IMR-90 (cell line): ENCODE measurements at regions not wholly inside any gene's neighbourhood (a gene's known extent, or its start where the extent isn't known, plus 50 kb on each side); places are given as distances from the start of the nearest gene placed in this dataset.

Source experiments
- ATAC-seq: fragments of 200-7000 bp; cut with Tn5 transposase; 2 replicates; pipeline ENCODE4 v1.9.1; 2020; ENCODE audit warnings: low read depth, mild to moderate bottlenecking, moderate library complexity
- BruUV-seq: library from RNA; stranded (reverse); fragments of 400-500 nt; replicated peaks from 2 replicates; lab custom pipeline; 2021; lab: Mats Ljungman, UMichigan
- CTCF ChIA-PET: fragments of 300-600 bp; formaldehyde crosslinking; extraction: SDS; loops from one replicate; lab custom pipeline; 2021; ENCODE audit warnings: antibody characterized with exemption; lab: Yijun Ruan, JAX
- POLR2A ChIA-PET: fragments of 300-600 bp; sonication (Branson Sonifier 250); formaldehyde crosslinking; loops from one replicate; lab custom pipeline; 2022; ENCODE audit warnings: antibody characterized with exemption; ENCODE audit not compliant: unreplicated experiment; lab: Charles Lee
- DNase-seq: peaks from one replicate; pipeline ENCODE4 v3.0.0; 2013
- H2AFZ ChIP-seq: replicated peaks from 2 replicates; pipeline ENCODE3; 2013; ENCODE audit warnings: low read length, mild to moderate bottlenecking; ENCODE audit not compliant: poor library complexity
- H2AK5ac ChIP-seq: 2 replicates; pipeline ENCODE4 v1.6.1; 2013; ENCODE audit warnings: low read depth, low read length, inconsistent platforms
- H2AK9ac ChIP-seq: replicated peaks from 2 replicates; pipeline ENCODE3; 2013; ENCODE audit warnings: mild to moderate bottlenecking, low read depth, low read length, moderate library complexity; ENCODE audit not compliant: poor library complexity
- H2BK120ac ChIP-seq: 2 replicates; pipeline ENCODE4 v1.6.1; 2013; ENCODE audit warnings: low read depth, low read length, inconsistent platforms
- H2BK15ac ChIP-seq: 3 replicates; pipeline ENCODE4 v1.6.1; 2013; ENCODE audit warnings: low read depth, low read length, inconsistent platforms
- H2BK20ac ChIP-seq: 2 replicates; pipeline ENCODE4 v1.6.1; 2013; ENCODE audit warnings: low read depth, mild to moderate bottlenecking, inconsistent platforms, low read length, moderate library complexity
- H2BK5ac ChIP-seq: 2 replicates; pipeline ENCODE4 v1.6.1; 2013; ENCODE audit warnings: mild to moderate bottlenecking, low read depth, low read length, inconsistent platforms; ENCODE audit not compliant: poor library complexity, severe bottlenecking
- H3K14ac ChIP-seq: replicated peaks from 2 replicates; pipeline ENCODE4 v1.6.1; 2013; ENCODE audit warnings: low read depth, low read length, inconsistent platforms
- H3K18ac ChIP-seq: 2 replicates; pipeline ENCODE4 v1.6.1; 2013; ENCODE audit warnings: low read depth, low read length, control low read depth
- H3K23ac ChIP-seq: 2 replicates; pipeline ENCODE4 v1.6.1; 2013; ENCODE audit warnings: low read depth, low read length, inconsistent platforms
- H3K27ac ChIP-seq: 2 replicates; pipeline ENCODE4 v1.5.1; 2013; ENCODE audit warnings: mild to moderate bottlenecking, control low read depth, low read length; ENCODE audit not compliant: insufficient read depth
- H3K27me3 ChIP-seq: 2 replicates; pipeline ENCODE4 v1.6.1; 2013; ENCODE audit warnings: low read length; ENCODE audit not compliant: control insufficient read depth, insufficient read depth
- H3K36me3 ChIP-seq: 2 replicates; pipeline ENCODE4 v1.6.1; 2013; ENCODE audit warnings: low read length, mixed read lengths; ENCODE audit not compliant: control insufficient read depth, insufficient read depth
- H3K4ac ChIP-seq: 2 replicates; pipeline ENCODE4 v1.6.1; 2013; ENCODE audit warnings: low read depth, low read length, inconsistent platforms
- H3K4me1 ChIP-seq: 2 replicates; pipeline ENCODE4 v1.6.1; 2013; ENCODE audit warnings: low read length, mixed read lengths; ENCODE audit not compliant: control insufficient read depth, insufficient read depth
- H3K4me2 ChIP-seq: 2 replicates; pipeline ENCODE4 v1.6.1; 2013; ENCODE audit warnings: low read depth, mild to moderate bottlenecking, control low read depth, low read length, moderate library complexity
- H3K4me3 ChIP-seq: 2 replicates; pipeline ENCODE4 v1.5.1; 2013; ENCODE audit warnings: low read depth, mild to moderate bottlenecking, control low read depth, low read length, moderate library complexity; ENCODE audit not compliant: insufficient read depth
- H3K56ac ChIP-seq: 2 replicates; pipeline ENCODE4 v1.6.1; 2013; ENCODE audit warnings: low read length, inconsistent platforms; ENCODE audit not compliant: insufficient read depth; ENCODE audit errors: extremely low read depth
- H3K79me1 ChIP-seq, 2 experiments: 2 replicates each; pipeline ENCODE4 v1.6.1; 2013; ENCODE audit warnings: low read length in 2 of 2, inconsistent platforms in 1 of 2, low read depth in 1 of 2
- H3K9ac ChIP-seq: 2 replicates; pipeline ENCODE4 v1.6.1; 2013; ENCODE audit warnings: low read depth, low read length, control low read depth
- H3K9me1 ChIP-seq: 2 replicates; pipeline ENCODE4 v1.6.1; 2013; ENCODE audit warnings: low read length, inconsistent platforms; ENCODE audit not compliant: insufficient read depth
- H3K9me3 ChIP-seq: 2 replicates; pipeline ENCODE4 v1.6.1; 2013; ENCODE audit warnings: low read length; ENCODE audit not compliant: control insufficient read depth, insufficient read depth
- H4K20me1 ChIP-seq: 2 replicates; pipeline ENCODE4 v1.6.1; 2013; ENCODE audit warnings: low read length, inconsistent platforms; ENCODE audit not compliant: insufficient read depth
- H4K5ac ChIP-seq: 2 replicates; pipeline ENCODE4 v1.6.1; 2013; ENCODE audit warnings: mild to moderate bottlenecking, low read depth, low read length, control low read depth
- H4K8ac ChIP-seq, 2 experiments: 2 replicates each; pipeline ENCODE4 v1.6.1; 2013; ENCODE audit warnings: low read depth in 2 of 2, low read length in 2 of 2, control low read depth in 1 of 2, inconsistent platforms in 1 of 2
- H4K91ac ChIP-seq: 2 replicates; pipeline ENCODE4 v1.6.1; 2013; ENCODE audit warnings: low read depth, low read length, inconsistent platforms; ENCODE audit not compliant: insufficient read depth
- CEBPB ChIP-seq: IDR thresholded peaks from 2 replicates; pipeline ENCODE4 v1.6.1; 2012; ENCODE audit warnings: low read depth, low read length, improper control_type of control experiment
- CHD1 ChIP-seq: IDR thresholded peaks from 2 replicates; pipeline ENCODE4 v1.6.1; 2012; ENCODE audit warnings: low read depth, low read length, improper control_type of control experiment
- CTCF ChIP-seq: conservative IDR thresholded peaks from 2 replicates; pipeline ENCODE4 v1.5.1; 2012; ENCODE audit warnings: mild to moderate bottlenecking, low read depth, low read length, improper control_type of control experiment
- FOS ChIP-seq: fragments of 150-350 bp; IDR thresholded peaks from 2 replicates; pipeline ENCODE4 v1.6.1; 2016; ENCODE audit warnings: low read depth, low read length
- MAFK ChIP-seq: IDR thresholded peaks from 2 replicates; pipeline ENCODE4 v1.6.1; 2012; ENCODE audit warnings: low read depth, low read length, improper control_type of control experiment
- MAZ ChIP-seq: IDR thresholded peaks from 2 replicates; pipeline ENCODE4 v1.6.1; 2012; ENCODE audit warnings: low read depth, mild to moderate bottlenecking, low read length, improper control_type of control experiment, moderate library complexity, borderline replicate concordance
- MXI1 ChIP-seq: IDR thresholded peaks from 2 replicates; pipeline ENCODE4 v1.6.1; 2012; ENCODE audit warnings: low read depth, mild to moderate bottlenecking, low read length, moderate library complexity, borderline replicate concordance
- NFE2L2 ChIP-seq: fragments of 150-350 bp; IDR thresholded peaks from 2 replicates; pipeline ENCODE4 v1.6.1; 2016; ENCODE audit warnings: low read depth, mild to moderate bottlenecking, low read length
- POLR2A ChIP-seq: IDR thresholded peaks from 2 replicates; pipeline ENCODE4 v1.6.1; 2012; ENCODE audit warnings: mild to moderate bottlenecking, low read depth, low read length
- RAD21 ChIP-seq: IDR thresholded peaks from 2 replicates; pipeline ENCODE4 v1.6.1; 2012; ENCODE audit warnings: low read length, improper control_type of control experiment
- RFX5 ChIP-seq: IDR thresholded peaks from 2 replicates; pipeline ENCODE4 v1.8.0; 2012; ENCODE audit warnings: low read depth, mild to moderate bottlenecking, low read length, moderate library complexity
- SMC3 ChIP-seq: fragments of 150-350 bp; IDR thresholded peaks from 2 replicates; pipeline ENCODE4 v1.6.1; 2016; ENCODE audit warnings: low read depth, mild to moderate bottlenecking, antibody characterized with exemption, low read length, moderate library complexity
- WGBS, 2 experiments: methylation state at CpG; one replicate each; pipeline versions ENCODE4 v1.1.5 to v1.1.7; 2013; ENCODE audit warnings: missing lambda C conversion rate in 2 of 2; ENCODE audit not compliant: insufficient read length in 1 of 2; ENCODE audit errors: extremely low coverage in 2 of 2; 5-methylcytosine and 5-hydroxymethylcytosine counted together
- dilution Hi-C: fragments of 300-500 bp; cut with HindIII; formaldehyde crosslinking; loops from one replicate; pipeline ENCODE4 v1.14.3; 2018; ENCODE audit warnings: low sequenced_read_pairs; ENCODE audit not compliant: unreplicated experiment
- in situ Hi-C: fragments of 300-500 bp; cut with MboI; formaldehyde crosslinking; loops from 3 replicates; pipeline ENCODE4 v1.14.3; 2019; ENCODE audit warnings: low sequenced_read_pairs, inconsistent platforms, mixed read lengths
- intact Hi-C: fragments of 100-400 bp; cut with micrococcal nuclease; formaldehyde crosslinking; loops from 2 replicates; pipeline ENCODE4 v1.10.0; 2022
- TF ChIP-seq, protein P1 (sequence below): fragments of 150-350 bp; IDR thresholded peaks from 2 replicates; pipeline ENCODE4 v1.6.1; 2016; ENCODE audit warnings: low read depth, mild to moderate bottlenecking, low read length, moderate library complexity, borderline replicate concordance
- TF ChIP-seq, protein P2 (sequence below): fragments of 150-350 bp; IDR thresholded peaks from 2 replicates; pipeline ENCODE4 v1.6.1; 2017; ENCODE audit warnings: mild to moderate bottlenecking, antibody characterized with exemption, low read length, low read depth

DNA sequence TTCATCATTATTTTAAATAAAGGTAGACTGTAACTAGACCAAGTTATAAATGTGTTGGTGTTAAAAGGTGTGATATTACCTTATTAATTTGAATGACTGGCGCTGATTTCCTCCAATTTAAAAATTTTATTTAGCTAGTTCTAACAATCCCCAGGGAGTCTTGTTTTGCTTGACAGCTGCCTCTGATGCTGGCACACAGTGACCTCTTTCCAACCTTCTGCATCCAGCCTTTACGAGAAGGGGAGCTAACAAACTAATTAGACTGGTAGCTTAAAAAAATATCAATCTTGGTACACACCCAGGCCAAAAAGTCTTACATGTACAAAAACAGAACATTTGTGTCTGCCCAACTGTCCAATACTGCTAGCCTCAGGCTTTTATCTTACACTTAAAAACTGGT, 51.8 kb upstream of the ENPEP start:
- Histone ChIP-seq H2AFZ (no peak overlapping the region), H3K23ac (no peak overlapping the region), H3K27me3 (no peaks in the 10 kb centered on the region), H2BK15ac (no peak overlapping the region), H3K36me3 (no peaks in the 10 kb centered on the region), H3K9me1 (no peaks in the 10 kb centered on the region), H2BK5ac (no peak overlapping the region), H2AK9ac (no peak overlapping the region), H3K4me1 (no peaks in the 10 kb centered on the region), H4K91ac (no peak overlapping the region), H2BK120ac (no peak overlapping the region), H4K8ac (no peak overlapping the region), H2BK20ac (no peak overlapping the region), H4K20me1 (no peaks in the 10 kb centered on the region), H3K4me2 (no peak overlapping the region), H3K14ac (no peak overlapping the region), H3K4me3 (no peak overlapping the region), H4K5ac (no peak overlapping the region), H3K9ac (no peak overlapping the region), H3K79me1 (no peaks in the 10 kb centered on the region), H3K18ac (no peak overlapping the region), H3K4ac (no peak overlapping the region), H2AK5ac (no peak overlapping the region), H3K56ac (no peak overlapping the region), H3K27ac (no peak overlapping the region), H3K9me3 (no peaks in the 10 kb centered on the region)
- no peak for TF ChIP-seq MAZ
- no peak for TF ChIP-seq NFE2L2
- TF ChIP-seq POLR2A, result no peak
- TF ChIP-seq FOS, result no peak
- TF ChIP-seq, protein P1, sequence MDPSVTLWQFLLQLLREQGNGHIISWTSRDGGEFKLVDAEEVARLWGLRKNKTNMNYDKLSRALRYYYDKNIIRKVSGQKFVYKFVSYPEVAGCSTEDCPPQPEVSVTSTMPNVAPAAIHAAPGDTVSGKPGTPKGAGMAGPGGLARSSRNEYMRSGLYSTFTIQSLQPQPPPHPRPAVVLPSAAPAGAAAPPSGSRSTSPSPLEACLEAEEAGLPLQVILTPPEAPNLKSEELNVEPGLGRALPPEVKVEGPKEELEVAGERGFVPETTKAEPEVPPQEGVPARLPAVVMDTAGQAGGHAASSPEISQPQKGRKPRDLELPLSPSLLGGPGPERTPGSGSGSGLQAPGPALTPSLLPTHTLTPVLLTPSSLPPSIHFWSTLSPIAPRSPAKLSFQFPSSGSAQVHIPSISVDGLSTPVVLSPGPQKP, result no peak
- no peak for TF ChIP-seq RAD21
- no peak for TF ChIP-seq RFX5
- TF ChIP-seq, protein P2, sequence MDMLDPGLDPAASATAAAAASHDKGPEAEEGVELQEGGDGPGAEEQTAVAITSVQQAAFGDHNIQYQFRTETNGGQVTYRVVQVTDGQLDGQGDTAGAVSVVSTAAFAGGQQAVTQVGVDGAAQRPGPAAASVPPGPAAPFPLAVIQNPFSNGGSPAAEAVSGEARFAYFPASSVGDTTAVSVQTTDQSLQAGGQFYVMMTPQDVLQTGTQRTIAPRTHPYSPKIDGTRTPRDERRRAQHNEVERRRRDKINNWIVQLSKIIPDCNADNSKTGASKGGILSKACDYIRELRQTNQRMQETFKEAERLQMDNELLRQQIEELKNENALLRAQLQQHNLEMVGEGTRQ, result no peak
- no peak for TF ChIP-seq MAFK
- no peak for TF ChIP-seq CEBPB
- TF ChIP-seq CTCF, result no peak
- TF ChIP-seq SMC3, result no peak
- no peak for TF ChIP-seq MXI1
- TF ChIP-seq CHD1, result no peak
- ChIA-PET CTCF (no interaction called here), POLR2A (no interaction called here)
- no TSS peak for BruUV-seq
- in situ Hi-C loops, result no loop called here
- no CpG with 5 or more reads among the region's 2 CpGs for WGBS, 2 experiments
- intact Hi-C loops, result no loop called here
- ATAC-seq (no peak), DNase-seq (no peak)
- dilution Hi-C loops, result no loop called here
